ENCODE measurements at regions not wholly inside any gene's neighbourhood (a gene's known extent, or its start where the extent isn't known, plus 50 kb on each side); places are given as distances from the start of the nearest gene placed in this dataset.

- Histone ChIP-seq H3K4me3 (ENCODE audit: low read depth, low read length) (no peak overlapping the region), H3K9me3 (no peaks in the 10 kb centered on the region), H3K27me3 (replicated peaks; ENCODE audit: control insufficient read depth, insufficient read depth, low read length) (no peaks in the 10 kb centered on the region), H3K36me3 (ENCODE audit: control insufficient read depth, insufficient read depth, low read length) (no peaks in the 10 kb centered on the region), H3K4me1 (no peaks in the 10 kb centered on the region)
- intact Hi-C loops (cut with micrococcal nuclease; ENCODE audit: unreplicated experiment): no loop called here
- no peak overlapping the region for H3K27ac Mint-ChIP-seq (ENCODE audit: unreplicated experiment)
- ChIA-PET CTCF (no interaction called here), POLR2A (no interaction called here)
- DNase-seq: no peak
- peaks cover 24% of the 10 kb centered on the region for H3K9me3 Mint-ChIP-seq (ENCODE audit: unreplicated experiment)
- H3K4me3 Mint-ChIP-seq (ENCODE audit: unreplicated experiment): no peak overlapping the region
- H3K36me3 Mint-ChIP-seq (ENCODE audit: insufficient read depth, unreplicated experiment): no peaks in the 10 kb centered on the region
- H3K4me1 Mint-ChIP-seq (ENCODE audit: low read depth, unreplicated experiment): no peaks in the 10 kb centered on the region
- H3K27me3 Mint-ChIP-seq (ENCODE audit: insufficient read depth, unreplicated experiment): no peaks in the 10 kb centered on the region
- no TSS peak for BruUV-seq (replicated peaks)
- TF ChIP-seq CTCF (IDR thresholded peaks at IDR 0.05; ENCODE audit: insufficient read depth in 1 of 2, low read depth in 1 of 2, low read length in 1 of 2, severe bottlenecking in 1 of 2, unreplicated experiment in 1 of 2): no peak
These were observed 84.7 kb upstream of the NLGN4X start for GRCh38 chrX:6313356-6313755.

- no peaks in the 10 kb centered on the region for H3K36me3 ChIP-seq (ENCODE audit: control insufficient read depth, insufficient read depth, low read length)
- H3K4me3 Mint-ChIP-seq (ENCODE audit: unreplicated experiment): no peak overlapping the region
- peaks cover 12% of the 10 kb centered on the region for H3K9me3 Mint-ChIP-seq (ENCODE audit: unreplicated experiment)
- no peaks in the 10 kb centered on the region for H3K4me1 ChIP-seq
- H3K27ac Mint-ChIP-seq (ENCODE audit: unreplicated experiment): no peak overlapping the region
- DNase-seq: no peak
- H3K9me3 ChIP-seq: no peaks in the 10 kb centered on the region
- H3K36me3 Mint-ChIP-seq (ENCODE audit: insufficient read depth, unreplicated experiment): no peaks in the 10 kb centered on the region
- H3K27me3 Mint-ChIP-seq (ENCODE audit: insufficient read depth, unreplicated experiment): no peaks in the 10 kb centered on the region
- CTCF ChIA-PET: no interaction called here
- no peaks in the 10 kb centered on the region for H3K27me3 ChIP-seq (replicated peaks; ENCODE audit: control insufficient read depth, insufficient read depth, low read length)
- BruUV-seq (replicated peaks): no TSS peak
- intact Hi-C loops (cut with micrococcal nuclease; ENCODE audit: unreplicated experiment): no loop called here
- TF ChIP-seq CTCF (IDR thresholded peaks at IDR 0.05; ENCODE audit: insufficient read depth in 1 of 2, low read depth in 1 of 2, low read length in 1 of 2, severe bottlenecking in 1 of 2, unreplicated experiment in 1 of 2): no peak
- POLR2A ChIA-PET: no interaction called here
- H3K4me1 Mint-ChIP-seq (ENCODE audit: low read depth, unreplicated experiment): no peaks in the 10 kb centered on the region
- H3K4me3 ChIP-seq (ENCODE audit: low read depth, low read length): no peak overlapping the region
These were observed 82.9 kb upstream of the NLGN4X start for GRCh38 chrX:6311540-6311939.

GRCh38 chrX:6307156-6307555 lies 78.5 kb upstream of the NLGN4X start:
- Mint-ChIP-seq H3K4me1 (ENCODE audit: low read depth, unreplicated experiment) (no peaks in the 10 kb centered on the region), H3K36me3 (ENCODE audit: insufficient read depth, unreplicated experiment) (no peaks in the 10 kb centered on the region), H3K4me3 (ENCODE audit: unreplicated experiment) (no peak overlapping the region), H3K27ac (ENCODE audit: unreplicated experiment) (no peak overlapping the region), H3K9me3 (ENCODE audit: unreplicated experiment) (peaks cover 12% of the 10 kb centered on the region), H3K27me3 (ENCODE audit: insufficient read depth, unreplicated experiment) (no peaks in the 10 kb centered on the region)
- Histone ChIP-seq H3K9me3 (no peaks in the 10 kb centered on the region), H3K36me3 (ENCODE audit: control insufficient read depth, insufficient read depth, low read length) (no peaks in the 10 kb centered on the region), H3K4me1 (no peaks in the 10 kb centered on the region), H3K4me3 (ENCODE audit: low read depth, low read length) (no peak overlapping the region), H3K27me3 (replicated peaks; ENCODE audit: control insufficient read depth, insufficient read depth, low read length) (no peaks in the 10 kb centered on the region)
- intact Hi-C loops (cut with micrococcal nuclease; ENCODE audit: unreplicated experiment): no loop called here
- no TSS peak for BruUV-seq (replicated peaks)
- TF ChIP-seq CTCF (IDR thresholded peaks at IDR 0.05; ENCODE audit: insufficient read depth in 1 of 2, low read depth in 1 of 2, low read length in 1 of 2, severe bottlenecking in 1 of 2, unreplicated experiment in 1 of 2): no peak
- CTCF ChIA-PET: no interaction called here
- POLR2A ChIA-PET: no interaction called here
- no peak for DNase-seq
